ENCODE measurements at regions not wholly inside any gene's neighbourhood (a gene's known extent, or its start where the extent isn't known, plus 50 kb on each side); places are given as distances from the start of the nearest gene placed in this dataset.

DNA sequence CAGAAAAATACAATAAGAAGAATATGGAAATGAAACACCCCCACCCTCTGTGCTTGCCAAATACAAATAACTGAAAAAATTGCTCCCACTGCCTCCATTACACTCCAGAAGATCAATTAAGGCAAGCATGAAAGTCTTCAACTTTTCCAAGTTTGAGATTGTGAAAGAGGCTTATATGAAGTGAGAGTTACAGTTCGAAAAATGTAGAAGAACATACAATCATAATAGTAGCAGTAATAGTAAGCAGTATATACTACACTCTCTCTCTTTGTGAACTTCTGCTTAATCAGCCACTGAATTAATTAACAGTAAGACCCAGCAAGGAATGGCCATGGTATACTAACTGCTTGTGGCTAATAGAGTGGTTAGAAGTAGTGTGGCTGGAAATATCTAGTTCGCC is 923.2 kb downstream of the RPA4 start:
- Mint-ChIP-seq H3K4me1 (no peaks in the 10 kb centered on the region), H3K36me3 (ENCODE audit: low read depth) (peaks cover 6% of the 10 kb centered on the region), H3K27me3 (ENCODE audit: low read depth, poor library complexity) (no peaks in the 10 kb centered on the region), H3K9me3 (peaks cover 22% of the 10 kb centered on the region), H3K27ac (no peak overlapping the region), H3K4me3 (no peak overlapping the region)
- no peak for DNase-seq
- TF ChIP-seq, protein P1, sequence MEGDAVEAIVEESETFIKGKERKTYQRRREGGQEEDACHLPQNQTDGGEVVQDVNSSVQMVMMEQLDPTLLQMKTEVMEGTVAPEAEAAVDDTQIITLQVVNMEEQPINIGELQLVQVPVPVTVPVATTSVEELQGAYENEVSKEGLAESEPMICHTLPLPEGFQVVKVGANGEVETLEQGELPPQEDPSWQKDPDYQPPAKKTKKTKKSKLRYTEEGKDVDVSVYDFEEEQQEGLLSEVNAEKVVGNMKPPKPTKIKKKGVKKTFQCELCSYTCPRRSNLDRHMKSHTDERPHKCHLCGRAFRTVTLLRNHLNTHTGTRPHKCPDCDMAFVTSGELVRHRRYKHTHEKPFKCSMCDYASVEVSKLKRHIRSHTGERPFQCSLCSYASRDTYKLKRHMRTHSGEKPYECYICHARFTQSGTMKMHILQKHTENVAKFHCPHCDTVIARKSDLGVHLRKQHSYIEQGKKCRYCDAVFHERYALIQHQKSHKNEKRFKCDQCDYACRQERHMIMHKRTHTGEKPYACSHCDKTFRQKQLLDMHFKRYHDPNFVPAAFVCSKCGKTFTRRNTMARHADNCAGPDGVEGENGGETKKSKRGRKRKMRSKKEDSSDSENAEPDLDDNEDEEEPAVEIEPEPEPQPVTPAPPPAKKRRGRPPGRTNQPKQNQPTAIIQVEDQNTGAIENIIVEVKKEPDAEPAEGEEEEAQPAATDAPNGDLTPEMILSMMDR (IDR thresholded peaks at IDR 0.05), result no peak

DNA sequence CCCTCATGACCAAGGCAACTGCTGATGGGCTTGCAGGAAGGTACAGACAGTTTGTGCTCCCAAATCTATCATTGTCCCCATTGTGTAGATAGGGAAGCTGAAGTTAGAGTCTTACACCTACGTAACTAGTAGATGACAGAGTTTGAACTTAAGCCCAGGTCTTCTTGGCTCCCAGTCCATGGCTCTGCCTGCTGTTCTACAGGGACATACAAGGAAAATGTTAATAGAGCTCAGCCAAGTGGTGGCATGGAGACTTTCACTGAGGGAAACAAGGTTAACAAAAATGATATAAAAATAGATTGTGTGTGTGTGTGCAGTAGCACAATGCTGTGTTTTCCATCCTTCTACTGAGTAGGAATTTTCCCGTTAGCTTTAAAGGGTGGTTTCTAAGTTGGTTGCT is 936.5 kb downstream of the RPA4 start:
- no peak overlapping the region for H3K27ac Mint-ChIP-seq
- TF ChIP-seq, protein P1 (IDR thresholded peaks at IDR 0.05), result no peak
- H3K4me1 Mint-ChIP-seq, result no peaks in the 10 kb centered on the region
- no peak for DNase-seq
- no peaks in the 10 kb centered on the region for H3K36me3 Mint-ChIP-seq (ENCODE audit: low read depth)
- H3K27me3 Mint-ChIP-seq (ENCODE audit: low read depth, poor library complexity), result no peaks in the 10 kb centered on the region
- H3K4me3 Mint-ChIP-seq, result no peak overlapping the region
- H3K9me3 Mint-ChIP-seq, result peaks cover 3% of the 10 kb centered on the region

DNA sequence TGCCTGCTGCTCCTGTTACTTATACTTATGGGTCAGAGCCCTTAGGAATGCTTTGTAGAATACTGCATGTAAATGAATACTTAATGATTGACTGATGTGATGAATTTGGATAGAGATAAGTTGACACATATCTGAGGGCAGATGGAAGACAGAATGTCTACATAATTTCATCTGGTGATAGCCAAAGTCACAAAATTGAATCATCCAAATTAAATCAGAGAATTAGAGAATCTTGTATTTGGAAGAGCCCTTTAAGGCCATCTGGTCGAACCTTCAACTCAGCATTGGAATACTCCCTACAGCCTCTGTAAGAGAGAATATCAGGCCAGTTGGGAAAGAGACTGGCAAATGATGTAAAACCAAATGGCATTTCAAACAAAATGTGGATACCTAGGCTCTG is 944.8 kb downstream of the RPA4 start:
- TF ChIP-seq, protein P1 (IDR thresholded peaks at IDR 0.05), result no peak
- Mint-ChIP-seq H3K4me3 (no peak overlapping the region), H3K27me3 (ENCODE audit: low read depth, poor library complexity) (no peaks in the 10 kb centered on the region), H3K9me3 (no peaks in the 10 kb centered on the region), H3K27ac (no peak overlapping the region), H3K36me3 (ENCODE audit: low read depth) (no peaks in the 10 kb centered on the region), H3K4me1 (no peaks in the 10 kb centered on the region)
- no peak for DNase-seq

DNA sequence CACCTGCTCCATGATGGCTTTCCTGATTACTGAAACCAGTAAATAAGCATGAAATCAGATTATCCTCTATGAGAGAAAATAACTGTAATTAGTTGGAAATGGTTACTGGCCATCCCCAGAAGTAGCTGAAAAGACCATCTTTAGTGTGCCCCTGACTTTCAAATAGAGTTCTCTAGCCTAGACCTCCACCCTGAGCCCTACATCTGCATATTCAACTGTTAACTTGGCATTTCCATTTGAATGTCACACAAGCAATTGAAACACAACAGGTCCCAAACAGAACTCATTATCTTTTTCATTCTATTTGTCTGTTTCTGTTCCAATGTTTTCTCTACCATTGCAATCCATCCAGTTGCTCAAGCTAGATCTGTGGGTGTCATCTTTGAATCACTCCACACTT is 952.3 kb downstream of the RPA4 start:
- H3K27me3 Mint-ChIP-seq (ENCODE audit: low read depth, poor library complexity), result peaks cover 3% of the 10 kb centered on the region
- TF ChIP-seq, protein P1 (IDR thresholded peaks at IDR 0.05), result no peak
- H3K4me1 Mint-ChIP-seq, result no peaks in the 10 kb centered on the region
- no peaks in the 10 kb centered on the region for H3K9me3 Mint-ChIP-seq
- no peak overlapping the region for H3K27ac Mint-ChIP-seq
- H3K36me3 Mint-ChIP-seq (ENCODE audit: low read depth), result no peaks in the 10 kb centered on the region
- no peak for DNase-seq
- H3K4me3 Mint-ChIP-seq, result no peak overlapping the region

DNA sequence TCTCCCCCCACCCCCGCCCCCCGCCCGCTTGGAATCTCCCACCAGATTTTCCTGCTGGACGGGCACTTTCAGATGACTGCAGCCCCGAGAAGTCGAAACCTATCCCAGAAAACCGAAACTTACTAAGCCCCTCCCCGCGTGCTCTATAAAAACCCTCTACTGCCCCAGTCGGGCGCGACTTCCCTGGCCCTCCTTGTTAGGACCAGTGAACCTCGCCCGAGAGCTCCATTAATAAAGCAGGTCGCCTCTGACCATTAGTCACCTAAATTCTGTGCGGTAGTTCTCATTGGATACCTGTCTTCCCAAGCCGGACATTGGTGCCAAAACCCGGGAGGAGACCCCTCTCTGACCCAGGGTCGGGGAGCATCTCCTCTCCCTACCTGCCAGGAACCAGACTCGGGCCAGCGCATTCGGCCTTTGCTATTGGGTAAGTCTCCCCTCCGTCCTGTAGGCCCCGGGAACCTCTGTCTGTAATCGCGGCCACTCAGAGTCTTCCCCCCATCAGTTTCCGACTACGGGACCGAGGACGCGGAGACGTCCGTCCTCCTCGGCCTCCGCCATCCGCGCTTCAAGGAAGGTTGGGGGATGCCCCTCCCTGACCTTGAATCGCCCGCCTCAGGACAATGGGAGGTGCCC is 958.0 kb downstream of the RPA4 start:
- DNase-seq, result no peak
- peaks cover 41% of the 10 kb centered on the region for H3K9me3 Mint-ChIP-seq
- peaks cover 3% of the 10 kb centered on the region for H3K27me3 Mint-ChIP-seq (ENCODE audit: low read depth, poor library complexity)
- H3K36me3 Mint-ChIP-seq (ENCODE audit: low read depth), result peaks cover 29% of the 10 kb centered on the region
- TF ChIP-seq, protein P1 (IDR thresholded peaks at IDR 0.05), result no peak
- H3K4me3 Mint-ChIP-seq, result no peak overlapping the region
- H3K4me1 Mint-ChIP-seq, result no peaks in the 10 kb centered on the region
- no peak overlapping the region for H3K27ac Mint-ChIP-seq

DNA sequence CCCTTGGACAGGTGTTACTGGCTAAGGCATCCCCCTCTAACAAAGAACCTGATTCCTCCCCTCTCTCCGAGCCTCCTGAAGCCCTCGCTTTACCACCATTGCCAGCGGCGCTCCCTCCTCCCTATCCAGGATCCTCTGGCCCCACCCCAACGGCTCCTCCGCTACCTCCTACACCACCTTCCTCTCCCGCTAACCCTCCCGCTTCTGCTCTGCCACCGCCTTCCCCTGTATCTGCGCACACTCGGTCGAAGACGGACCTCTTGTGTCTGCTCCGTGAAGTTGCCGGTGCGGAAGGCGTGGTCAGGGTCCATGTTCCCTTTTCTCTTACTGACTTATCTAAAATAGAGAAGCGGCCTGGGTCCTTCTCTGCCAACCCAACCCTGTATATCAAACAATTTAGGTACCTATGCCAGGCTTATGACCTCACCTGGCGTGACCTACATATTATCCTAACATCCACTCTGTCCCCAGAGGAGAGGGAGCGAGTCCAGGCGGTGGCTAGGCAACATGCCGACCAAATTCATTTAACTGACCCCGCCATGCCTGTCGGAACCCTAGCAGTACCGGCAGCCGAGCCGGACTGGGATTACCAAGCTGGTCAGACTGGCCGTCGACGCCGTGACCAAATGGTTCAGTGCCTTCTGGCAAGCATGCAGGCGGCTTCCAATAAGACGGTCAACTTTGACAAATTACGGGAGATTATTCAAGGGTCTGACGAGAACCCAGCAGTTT is 958.9 kb downstream of the RPA4 start:
- Mint-ChIP-seq H3K27ac (no peak overlapping the region), H3K27me3 (ENCODE audit: low read depth, poor library complexity) (peaks cover 2% of the 10 kb centered on the region), H3K4me3 (no peak overlapping the region), H3K9me3 (peaks cover 50% of the 10 kb centered on the region), H3K36me3 (ENCODE audit: low read depth) (peaks cover 29% of the 10 kb centered on the region), H3K4me1 (no peaks in the 10 kb centered on the region)
- DNase-seq, result no peak
- TF ChIP-seq, protein P1 (IDR thresholded peaks at IDR 0.05), result no peak

All from nephron progenitor cell (in vitro differentiated cells).